Parathyroid adenoma (tissue), 2 donors: ENCODE measurements at regions not wholly inside any gene's neighbourhood (a gene's known extent, or its start where the extent isn't known, plus 50 kb on each side); places are given as distances from the start of the nearest gene placed in this dataset.

Experiments
- H2AFZ ChIP-seq: fragments of 300-600 bp; sonication (generic); one replicate; pipeline ENCODE4 v1.7.0; 2017; ENCODE audit warnings: antibody characterized with exemption, mild to moderate bottlenecking
- H3K27ac ChIP-seq: fragments of 300-600 bp; sonication (generic); one replicate; pipeline ENCODE4 v1.7.0; 2017
- H3K27me3 ChIP-seq: fragments of 300-600 bp; sonication (generic); one replicate; pipeline ENCODE4 v1.7.0; 2017; ENCODE audit warnings: low read length; ENCODE audit not compliant: control insufficient read depth, insufficient read depth
- H3K36me3 ChIP-seq: fragments of 300-600 bp; sonication (generic); one replicate; pipeline ENCODE4 v1.7.0; 2017; ENCODE audit warnings: low read length; ENCODE audit not compliant: control insufficient read depth, insufficient read depth
- H3K4me1 ChIP-seq: fragments of 300-600 bp; sonication (generic); one replicate; pipeline ENCODE4 v1.7.0; 2017; ENCODE audit warnings: control low read depth
- H3K4me2 ChIP-seq: fragments of 300-600 bp; sonication (generic); one replicate; pipeline ENCODE4 v1.7.0; 2017; ENCODE audit warnings: low read length
- H3K4me3 ChIP-seq: fragments of 300-600 bp; sonication (generic); one replicate; pipeline ENCODE4 v1.7.0; 2017; ENCODE audit warnings: low read depth, low read length
- H3K79me2 ChIP-seq: fragments of 300-600 bp; sonication (generic); one replicate; pipeline ENCODE4 v1.7.0; 2017; ENCODE audit warnings: control low read depth
- H3K9ac ChIP-seq: fragments of 300-600 bp; sonication (generic); one replicate; pipeline ENCODE4 v1.7.0; 2017; ENCODE audit warnings: mild to moderate bottlenecking
- H3K9me3 ChIP-seq: fragments of 300-600 bp; sonication (generic); one replicate; pipeline ENCODE4 v1.7.0; 2017; ENCODE audit warnings: low read length; ENCODE audit not compliant: control insufficient read depth
- TF ChIP-seq, protein P1 (sequence below): fragments of 300-600 bp; sonication (generic); IDR thresholded peaks from one replicate; pipeline ENCODE4 v1.7.0; 2017; ENCODE audit warnings: antibody characterized with exemption, mild to moderate bottlenecking
- donor health status: primary hyperparathyroidism.

DNA sequence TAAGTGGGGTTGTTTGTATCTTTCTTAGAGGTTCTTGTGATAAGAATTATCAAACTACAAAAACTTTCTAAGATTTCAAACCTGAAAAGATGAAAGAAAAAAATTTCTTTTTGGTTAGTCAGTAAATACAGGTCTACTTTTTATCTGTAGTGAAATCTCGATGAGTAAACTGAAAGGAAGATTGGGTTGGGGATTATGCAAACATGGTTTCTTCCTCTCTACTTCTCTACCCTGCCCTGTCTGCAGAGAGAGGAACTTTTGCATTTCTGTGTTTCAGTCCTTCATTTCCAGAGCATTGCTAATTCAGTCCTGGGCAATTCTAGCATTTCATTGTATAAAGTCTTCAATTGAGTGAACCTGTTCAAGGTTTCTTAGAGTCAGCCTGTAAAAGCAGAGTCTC, 51.6 kb upstream of the IL2 start:
- Histone ChIP-seq H3K4me2 (no peak overlapping the region), H3K27me3 (no peaks in the 10 kb centered on the region), H3K4me1 (no peaks in the 10 kb centered on the region), H3K36me3 (no peaks in the 10 kb centered on the region), H3K27ac (no peak overlapping the region), H3K9ac (no peak overlapping the region), H3K9me3 (no peaks in the 10 kb centered on the region), H2AFZ (no peak overlapping the region), H3K4me3 (no peak overlapping the region), H3K79me2 (no peaks in the 10 kb centered on the region)
- TF ChIP-seq, protein P1, sequence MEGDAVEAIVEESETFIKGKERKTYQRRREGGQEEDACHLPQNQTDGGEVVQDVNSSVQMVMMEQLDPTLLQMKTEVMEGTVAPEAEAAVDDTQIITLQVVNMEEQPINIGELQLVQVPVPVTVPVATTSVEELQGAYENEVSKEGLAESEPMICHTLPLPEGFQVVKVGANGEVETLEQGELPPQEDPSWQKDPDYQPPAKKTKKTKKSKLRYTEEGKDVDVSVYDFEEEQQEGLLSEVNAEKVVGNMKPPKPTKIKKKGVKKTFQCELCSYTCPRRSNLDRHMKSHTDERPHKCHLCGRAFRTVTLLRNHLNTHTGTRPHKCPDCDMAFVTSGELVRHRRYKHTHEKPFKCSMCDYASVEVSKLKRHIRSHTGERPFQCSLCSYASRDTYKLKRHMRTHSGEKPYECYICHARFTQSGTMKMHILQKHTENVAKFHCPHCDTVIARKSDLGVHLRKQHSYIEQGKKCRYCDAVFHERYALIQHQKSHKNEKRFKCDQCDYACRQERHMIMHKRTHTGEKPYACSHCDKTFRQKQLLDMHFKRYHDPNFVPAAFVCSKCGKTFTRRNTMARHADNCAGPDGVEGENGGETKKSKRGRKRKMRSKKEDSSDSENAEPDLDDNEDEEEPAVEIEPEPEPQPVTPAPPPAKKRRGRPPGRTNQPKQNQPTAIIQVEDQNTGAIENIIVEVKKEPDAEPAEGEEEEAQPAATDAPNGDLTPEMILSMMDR, result no peak
